CD4-positive, alpha-beta T cell treated with Interleukin-6 for 4 hours (primary cell): ENCODE measurements at regions not wholly inside any gene's neighbourhood (a gene's known extent, or its start where the extent isn't known, plus 50 kb on each side); places are given as distances from the start of the nearest gene placed in this dataset.
"Not testable (repeated sequence)": the region's sequence is repeated elsewhere in the genome, so short reads cannot be mapped to it uniquely, and the experiment has no call there.

Experiments used
- DNase-seq: peaks from one replicate; pipeline ENCODE4 v3.0.0-alpha.2; 2020; ENCODE audit warnings: mixed read lengths

GRCh38 chrX:10974920-10975319, 136.2 kb upstream of the HCCS start:
- no peak for DNase-seq

- no peak for DNase-seq
These were observed 131.2 kb upstream of the HCCS start for GRCh38 chrX:10979956-10980355.

- DNase-seq, result no peak
These were observed 129.6 kb upstream of the HCCS start for GRCh38 chrX:10981506-10981905.

GRCh38 chrX:10983526-10983925, 127.6 kb upstream of the HCCS start:
- no peak for DNase-seq

GRCh38 chrX:10984213-10984612, 126.9 kb upstream of the HCCS start:
- no peak for DNase-seq

- DNase-seq, result no peak
These were observed 124.5 kb upstream of the HCCS start for GRCh38 chrX:10986616-10987015.

GRCh38 chrX:10988653-10989052, 122.5 kb upstream of the HCCS start:
- no peak for DNase-seq

- no peak for DNase-seq
These were observed 121.7 kb upstream of the HCCS start for GRCh38 chrX:10989386-10989785.

GRCh38 chrX:10990418-10990817, 120.7 kb upstream of the HCCS start:
- DNase-seq, result no peak

- no peak for DNase-seq
These were observed 120.2 kb upstream of the HCCS start for GRCh38 chrX:10990976-10991375.

- no peak for DNase-seq
These were observed 119.0 kb upstream of the HCCS start for GRCh38 chrX:10992110-10992509.

- not testable (repeated sequence) for DNase-seq
These were observed 104.1 kb upstream of the HCCS start for GRCh38 chrX:11007076-11007475.

GRCh38 chrX:11010476-11010875, 100.7 kb upstream of the HCCS start:
- DNase-seq, result no peak

- no peak for DNase-seq
These were observed 94.4 kb upstream of the HCCS start for GRCh38 chrX:11016728-11017127.

GRCh38 chrX:11022588-11022987, 88.5 kb upstream of the HCCS start:
- DNase-seq, result not testable (repeated sequence)

- DNase-seq, result no peak
These were observed 71.2 kb upstream of the HCCS start for GRCh38 chrX:11039926-11040325.

- no peak for DNase-seq
These were observed 70.7 kb upstream of the HCCS start for GRCh38 chrX:11040405-11040804.

GRCh38 chrX:11040996-11041395, 70.1 kb upstream of the HCCS start:
- no peak for DNase-seq

- DNase-seq, result no peak
These were observed 61.1 kb upstream of the HCCS start for GRCh38 chrX:11050013-11050412.

- DNase-seq, result no peak
These were observed 57.8 kb upstream of the HCCS start for GRCh38 chrX:11053351-11053750.

GRCh38 chrX:11056322-11057176, 54.6 kb upstream of the HCCS start:
- DNase-seq, result no peak

- DNase-seq, result no peak
These were observed 51.2 kb upstream of the HCCS start for GRCh38 chrX:11059933-11060332.
